ENCODE measurements at regions not wholly inside any gene's neighbourhood (a gene's known extent, or its start where the extent isn't known, plus 50 kb on each side); places are given as distances from the start of the nearest gene placed in this dataset.
"Not testable (repeated sequence)": the region's sequence is repeated elsewhere in the genome, so short reads cannot be mapped to it uniquely, and the experiment has no call there.

GRCh38 chr1:90277270-90277669 lies 282.4 kb downstream of the ZNF326 start:
- DNase-seq, result no peak

GRCh38 chr1:90274376-90274775 lies 279.5 kb downstream of the ZNF326 start:
- DNase-seq, result no peak

GRCh38 chr1:90273241-90273774 lies 278.4 kb downstream of the ZNF326 start:
- DNase-seq, result no peak

GRCh38 chr1:90262791-90263190 lies 267.9 kb downstream of the ZNF326 start:
- DNase-seq, result no peak

- no peak for DNase-seq
Measured at GRCh38 chr1:90262286-90262685, 267.4 kb downstream of the ZNF326 start.

GRCh38 chr1:90246069-90246468 lies 251.2 kb downstream of the ZNF326 start:
- DNase-seq, result no peak

- DNase-seq, result no peak
Measured at GRCh38 chr1:90236493-90236892, 241.6 kb downstream of the ZNF326 start.

- DNase-seq, result no peak
Measured at GRCh38 chr1:90223401-90223800, 228.5 kb downstream of the ZNF326 start.

GRCh38 chr1:90220941-90221693 lies 226.2 kb downstream of the ZNF326 start:
- DNase-seq, result no peak

GRCh38 chr1:90220496-90220895 lies 225.6 kb downstream of the ZNF326 start:
- no peak for DNase-seq

- not testable (repeated sequence) for DNase-seq
Measured at GRCh38 chr1:90219166-90219871, 224.4 kb downstream of the ZNF326 start.

GRCh38 chr1:90210633-90211491 lies 216.0 kb downstream of the ZNF326 start:
- no peak for DNase-seq

GRCh38 chr1:90208949-90209348 lies 214.0 kb downstream of the ZNF326 start:
- no peak for DNase-seq

- no peak for DNase-seq
Measured at GRCh38 chr1:90206260-90206659, 211.3 kb downstream of the ZNF326 start.

- DNase-seq, result no peak
Measured at GRCh38 chr1:90204780-90205179, 209.9 kb downstream of the ZNF326 start.

GRCh38 chr1:90204023-90204590 lies 209.2 kb downstream of the ZNF326 start:
- no peak for DNase-seq

GRCh38 chr1:90201467-90202358 lies 206.8 kb downstream of the ZNF326 start:
- no peak for DNase-seq

GRCh38 chr1:90200646-90201205 lies 205.8 kb downstream of the ZNF326 start:
- DNase-seq, result no peak

- DNase-seq, result no peak
Measured at GRCh38 chr1:90198616-90199332, 203.9 kb downstream of the ZNF326 start.

GRCh38 chr1:90193116-90193515 lies 198.2 kb downstream of the ZNF326 start:
- DNase-seq, result no peak

GRCh38 chr1:90192408-90192807 lies 197.5 kb downstream of the ZNF326 start:
- no peak for DNase-seq
